ENCODE measurements at regions not wholly inside any gene's neighbourhood (a gene's known extent, or its start where the extent isn't known, plus 50 kb on each side); places are given as distances from the start of the nearest gene placed in this dataset.
"Not testable (repeated sequence)": the region's sequence is repeated elsewhere in the genome, so short reads cannot be mapped to it uniquely, and the experiment has no call there.

DNA sequence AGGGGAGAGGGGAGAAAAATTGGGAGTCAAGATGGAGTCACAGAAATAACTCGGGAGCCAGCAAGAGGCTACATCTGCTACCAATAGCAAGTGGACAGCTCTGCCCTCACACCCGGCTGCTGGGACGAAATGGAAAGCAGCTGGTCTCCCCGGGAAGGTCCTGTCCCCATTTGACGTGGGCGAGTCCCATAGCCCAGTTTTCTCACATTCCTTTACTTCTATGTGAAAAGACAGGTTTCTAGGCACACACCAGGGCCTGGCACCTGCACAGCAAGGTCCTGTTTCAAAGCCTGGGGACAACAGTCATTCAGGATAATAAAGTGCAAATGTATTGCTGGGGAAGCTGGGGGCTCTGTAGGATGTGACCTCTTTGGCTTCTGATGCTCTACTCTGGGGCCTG, 162.6 kb downstream of the OAT start:
- ATAC-seq (no peak), DNase-seq (ENCODE audit: missing footprints) (no peak)
- intact Hi-C loops (cut with DNase I): no loop called here

GRCh38 chr10:124255556-124255955, 162.2 kb upstream of the CHST15 start:
- DNase-seq (ENCODE audit: missing footprints): no peak
- intact Hi-C loops (cut with DNase I): no loop called here
- no peak for ATAC-seq

DNA sequence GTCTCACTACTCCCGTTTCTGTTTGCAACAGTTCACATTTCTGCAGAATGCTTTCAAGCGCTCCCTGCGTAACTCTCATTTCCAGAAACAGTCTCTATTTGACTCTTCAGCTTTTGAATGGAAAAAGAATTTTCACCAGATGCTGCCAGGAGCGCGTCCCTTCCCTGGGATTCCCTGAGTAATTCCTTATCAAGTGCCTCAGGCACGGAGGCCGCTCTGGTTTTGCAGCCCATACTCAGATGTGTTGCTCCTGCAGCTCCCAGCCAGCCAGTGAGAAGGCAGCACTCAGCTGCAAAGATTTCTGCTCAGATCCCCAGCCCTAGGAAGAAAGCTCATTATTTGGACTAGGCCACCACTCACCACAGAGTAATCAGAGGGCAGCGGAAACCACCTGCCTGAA, 161.1 kb upstream of the CHST15 start:
- ATAC-seq (no peak), DNase-seq (ENCODE audit: missing footprints) (no peak)
- intact Hi-C loops (cut with DNase I): no loop called here

DNA sequence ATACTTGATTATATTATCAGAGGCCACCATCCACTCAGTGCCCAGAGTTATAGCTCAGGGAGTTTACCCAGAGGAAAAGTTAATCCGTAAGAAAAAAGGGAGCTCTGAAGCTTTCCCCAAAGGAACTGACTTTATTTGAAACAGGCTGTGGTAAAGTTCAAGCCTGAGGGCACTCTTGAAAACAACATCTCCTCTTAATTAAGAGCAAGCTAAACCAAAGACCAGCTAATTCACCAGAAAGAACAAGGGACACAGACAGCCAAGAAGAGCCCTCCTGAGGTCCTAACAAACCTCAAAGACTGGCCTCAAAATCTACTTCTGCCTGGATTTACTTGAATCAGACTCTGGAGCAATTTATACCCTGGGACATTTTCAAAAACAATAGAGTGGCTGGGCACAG, 159.6 kb upstream of the CHST15 start:
- intact Hi-C loops (cut with DNase I): no loop called here
- DNase-seq (ENCODE audit: missing footprints): no peak
- ATAC-seq: no peak

DNA sequence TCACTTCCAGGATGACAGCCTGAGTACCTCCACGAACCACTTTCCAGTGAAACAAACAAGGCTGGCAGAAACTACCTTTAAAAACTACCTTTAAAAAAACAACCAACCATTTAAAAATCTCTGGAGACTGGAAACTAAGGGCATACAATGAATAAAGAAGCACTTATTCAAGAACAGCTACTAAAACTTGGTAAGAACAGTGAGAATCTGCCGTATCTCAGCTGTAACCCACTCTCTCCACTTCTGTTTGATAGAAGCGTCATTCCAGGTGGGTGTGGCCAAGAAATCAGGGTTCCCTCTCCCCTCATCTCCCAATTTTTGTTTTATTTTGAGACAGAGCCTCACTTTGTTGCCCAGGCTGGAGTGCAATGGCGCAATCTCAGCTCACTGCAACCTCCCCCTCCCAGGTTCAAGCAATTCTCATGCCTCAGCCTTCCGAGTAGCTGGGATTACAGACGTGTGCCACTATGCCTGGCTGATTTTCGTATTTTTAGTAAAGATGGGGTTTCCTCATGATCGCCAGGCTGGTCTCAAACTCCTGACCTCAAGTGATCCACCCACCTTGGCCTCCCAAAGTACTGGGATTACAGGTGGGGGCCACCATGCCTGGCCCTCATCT, 158.8 kb upstream of the CHST15 start:
- DNase-seq (ENCODE audit: missing footprints): no peak
- intact Hi-C loops (cut with DNase I): no loop called here
- no peak for ATAC-seq

DNA sequence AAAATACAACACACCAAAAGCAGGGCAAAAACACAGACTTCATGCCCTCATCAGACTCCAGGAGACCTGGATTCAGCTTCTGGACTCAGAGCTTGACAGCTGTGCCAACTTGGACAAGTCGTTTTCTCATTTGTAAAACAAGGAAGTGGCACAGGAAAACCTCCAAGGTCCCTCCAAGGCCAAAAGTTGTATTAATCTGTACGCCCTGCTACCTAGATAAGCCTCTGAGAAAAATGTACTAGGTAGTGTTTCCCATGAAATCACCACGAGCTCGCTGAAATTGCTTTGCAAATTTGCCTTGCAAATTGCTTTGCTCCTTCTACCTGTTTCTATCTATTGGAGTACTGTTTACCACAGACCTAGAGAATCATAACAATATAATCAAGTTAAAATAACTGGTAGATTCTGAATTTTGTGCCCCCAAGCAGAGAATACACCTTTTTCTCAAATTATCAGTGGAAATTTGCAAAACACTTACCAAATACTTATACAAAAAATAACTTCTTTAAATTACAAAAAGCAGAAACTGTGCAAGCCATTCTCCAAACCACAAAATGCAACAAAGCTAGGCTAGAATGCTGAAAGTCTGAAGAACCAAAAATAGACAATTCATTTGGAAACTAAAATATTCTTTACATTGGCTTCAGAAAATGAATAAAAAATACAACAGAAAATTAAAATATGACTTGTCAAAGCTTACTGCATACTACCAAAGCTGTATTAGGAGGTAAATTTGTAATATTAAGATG, 158.1 kb upstream of the CHST15 start:
- ATAC-seq (no peak), DNase-seq (ENCODE audit: missing footprints) (no peak)
- intact Hi-C loops (cut with DNase I): no loop called here

GRCh38 chr10:124250506-124250905, 157.1 kb upstream of the CHST15 start:
- DNase-seq (ENCODE audit: missing footprints) (no peak), ATAC-seq (no peak)
- intact Hi-C loops (cut with DNase I): no loop called here

- no peak for ATAC-seq
- no peak for DNase-seq (ENCODE audit: missing footprints)
- intact Hi-C loops (cut with DNase I): no loop called here
Observed at GRCh38 chr10:124249812-124250432, 156.5 kb upstream of the CHST15 start.

DNA sequence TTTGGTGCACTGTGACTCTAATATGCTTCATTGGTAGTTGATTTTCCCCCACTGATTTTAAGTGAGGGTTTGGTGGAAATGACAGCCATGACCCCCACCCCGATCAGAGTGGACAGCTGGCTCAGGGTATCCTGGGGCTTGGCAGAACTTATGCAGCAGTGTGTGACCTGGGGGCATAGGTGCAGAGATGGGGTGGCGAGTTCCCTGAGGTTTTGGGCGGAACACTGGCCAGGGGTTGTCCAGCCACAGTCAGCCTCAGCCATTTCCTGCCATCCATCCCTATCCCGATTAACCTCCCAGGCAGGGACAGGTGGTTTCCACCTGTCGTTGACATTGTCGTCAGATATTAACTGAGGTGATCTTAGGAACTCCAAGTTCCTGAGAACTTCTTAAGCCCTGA, 155.8 kb upstream of the CHST15 start:
- intact Hi-C loops (cut with DNase I): no loop called here
- no peak for ATAC-seq
- no peak for DNase-seq (ENCODE audit: missing footprints)

DNA sequence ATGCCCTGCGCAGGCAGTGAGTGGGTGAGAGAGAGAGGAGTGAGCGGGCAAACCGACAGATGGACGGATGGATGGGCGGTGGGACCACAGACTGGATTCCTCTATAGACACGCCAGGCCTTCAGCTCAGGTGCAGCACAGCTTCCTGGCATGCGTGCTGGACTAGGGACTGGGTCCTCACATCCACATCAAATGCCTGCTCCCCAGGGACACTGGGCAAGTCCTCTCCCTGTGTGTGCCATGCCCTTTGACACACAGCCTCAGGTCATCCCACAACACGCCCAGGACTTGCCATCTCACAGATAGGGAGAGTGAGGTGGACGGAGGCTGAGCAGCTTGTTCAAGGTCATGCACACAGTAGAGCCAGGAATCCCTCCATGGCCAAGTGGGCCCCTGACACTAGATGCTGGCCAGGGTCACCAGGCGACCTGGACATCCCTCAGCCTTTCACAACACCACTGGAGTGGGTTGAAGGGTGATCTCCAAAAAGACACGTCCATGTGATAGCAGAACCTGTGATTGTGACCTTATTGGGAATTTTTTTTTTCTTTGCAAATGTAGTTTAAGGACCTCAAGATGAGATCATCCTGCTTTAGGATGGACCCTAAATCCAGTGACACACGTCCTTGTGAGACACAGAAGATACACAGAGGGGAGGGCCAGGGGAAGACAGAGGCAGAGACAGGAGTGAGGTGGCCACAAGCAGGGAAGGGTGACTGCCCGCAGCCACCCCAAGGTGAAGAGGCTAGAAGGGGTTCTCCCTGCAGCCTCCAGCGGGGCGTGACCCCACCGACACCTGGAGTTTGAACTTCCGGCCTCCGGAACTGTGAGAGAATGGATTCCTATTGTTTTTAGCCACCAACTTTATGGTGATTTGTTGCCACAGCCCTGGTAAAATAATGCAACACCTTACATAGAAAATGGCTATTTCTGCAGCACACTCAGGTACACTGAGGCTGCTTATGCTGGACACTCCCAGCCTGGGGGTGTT, 155.0 kb upstream of the CHST15 start:
- intact Hi-C loops (cut with DNase I): no loop called here
- DNase-seq (ENCODE audit: missing footprints): peak; percentile 50
- no peak for ATAC-seq

GRCh38 chr10:124245806-124246440, 152.5 kb upstream of the CHST15 start:
- intact Hi-C loops (cut with DNase I): no loop called here
- ATAC-seq (no peak), DNase-seq (ENCODE audit: missing footprints) (peak; percentile 45)

DNA sequence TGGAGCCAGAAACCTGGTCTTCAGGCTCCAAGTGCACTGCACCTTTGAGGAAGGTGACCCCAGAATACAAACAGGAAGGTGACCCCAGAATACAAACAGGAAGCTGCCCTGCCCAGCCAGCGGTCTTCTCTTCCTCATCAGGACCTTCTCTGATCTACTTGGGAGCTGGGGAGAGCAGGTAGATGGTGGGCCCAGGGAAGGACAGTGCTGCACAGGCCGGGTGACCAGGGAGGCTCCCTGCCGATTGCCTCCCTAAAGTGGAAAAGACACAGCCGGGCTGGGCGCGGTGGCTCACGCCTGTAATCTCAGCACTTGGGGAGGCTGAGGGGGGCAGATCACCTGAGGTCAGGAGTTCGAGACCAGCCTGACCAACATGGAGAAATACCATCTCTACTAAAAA, 151.8 kb upstream of the CHST15 start:
- DNase-seq (ENCODE audit: missing footprints) (no peak), ATAC-seq (no peak)
- intact Hi-C loops (cut with DNase I): no loop called here

DNA sequence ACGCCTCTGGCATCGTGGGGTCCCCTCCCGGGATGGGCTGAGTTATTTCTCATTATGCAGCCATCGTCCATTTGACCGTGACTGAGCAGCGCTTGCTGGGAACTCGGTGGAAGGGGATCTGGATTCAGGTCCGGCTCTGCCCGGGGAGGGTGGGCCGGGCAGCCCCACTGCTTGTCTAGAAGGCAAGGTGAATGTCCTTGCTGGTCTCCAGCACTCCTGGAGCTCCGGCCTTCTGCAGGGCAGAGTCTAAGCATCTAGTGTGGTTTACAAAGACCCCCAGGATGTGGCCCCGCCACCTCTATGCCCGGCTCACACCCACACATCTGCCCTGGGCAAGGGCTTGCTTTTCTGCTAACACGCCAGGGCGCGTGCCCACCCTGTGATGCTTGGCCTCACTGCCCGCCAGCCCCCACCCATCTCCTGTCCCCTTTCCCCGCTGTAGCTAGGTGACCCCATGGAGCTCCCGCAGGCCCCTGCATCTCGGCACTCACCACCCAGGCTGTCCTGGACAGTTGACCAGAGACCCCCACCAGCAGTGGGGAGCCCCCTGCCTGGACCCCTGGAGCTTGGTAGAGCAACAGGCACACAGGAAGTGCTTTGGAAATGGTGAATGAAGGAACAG, 151.0 kb upstream of the CHST15 start:
- intact Hi-C loops (cut with DNase I): no loop called here
- ATAC-seq: no peak
- no peak for DNase-seq (ENCODE audit: missing footprints)

DNA sequence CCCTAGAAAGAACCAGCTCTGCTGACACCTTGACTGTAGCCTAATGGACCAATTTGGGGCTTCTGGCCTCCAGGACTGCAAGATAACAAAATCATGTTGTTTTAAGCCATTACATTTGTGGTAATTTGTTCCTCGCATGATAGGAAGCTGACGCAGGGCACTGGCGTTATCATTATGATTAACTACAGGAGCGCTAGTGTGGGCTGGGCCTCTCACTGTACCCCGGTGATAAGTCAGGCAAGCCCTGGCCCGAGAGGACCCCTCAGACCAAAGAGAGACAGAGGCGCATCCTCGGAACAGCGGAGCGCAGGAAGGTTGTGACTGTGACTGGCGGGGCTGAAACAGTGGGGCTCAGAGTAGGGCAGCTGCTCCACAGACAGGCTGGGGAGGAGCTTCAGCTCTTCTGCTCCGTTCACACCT, 150.3 kb upstream of the CHST15 start:
- no peak for ATAC-seq
- intact Hi-C loops (cut with DNase I): no loop called here
- DNase-seq (ENCODE audit: missing footprints): no peak

DNA sequence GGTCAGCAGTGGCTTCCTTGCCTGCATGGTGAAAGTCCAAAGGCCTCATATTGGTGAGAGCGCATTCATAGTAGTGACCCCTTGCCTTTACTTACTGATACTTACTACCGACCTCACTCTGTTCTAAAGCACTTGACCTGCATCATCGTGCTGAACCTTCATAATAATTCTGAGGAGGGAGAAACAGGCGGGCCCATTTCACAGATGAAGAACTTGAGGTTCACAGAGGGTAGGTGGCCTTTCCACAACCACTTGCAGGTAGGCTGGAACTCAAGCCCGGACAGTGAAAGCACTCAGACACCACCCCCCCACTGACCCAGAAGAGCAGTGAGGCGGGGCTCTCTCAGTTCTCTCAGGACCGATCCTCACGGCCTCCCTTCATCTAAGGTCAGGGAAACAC, 149.4 kb upstream of the CHST15 start:
- no peak for DNase-seq (ENCODE audit: missing footprints)
- no peak for ATAC-seq
- intact Hi-C loops (cut with DNase I): no loop called here

DNA sequence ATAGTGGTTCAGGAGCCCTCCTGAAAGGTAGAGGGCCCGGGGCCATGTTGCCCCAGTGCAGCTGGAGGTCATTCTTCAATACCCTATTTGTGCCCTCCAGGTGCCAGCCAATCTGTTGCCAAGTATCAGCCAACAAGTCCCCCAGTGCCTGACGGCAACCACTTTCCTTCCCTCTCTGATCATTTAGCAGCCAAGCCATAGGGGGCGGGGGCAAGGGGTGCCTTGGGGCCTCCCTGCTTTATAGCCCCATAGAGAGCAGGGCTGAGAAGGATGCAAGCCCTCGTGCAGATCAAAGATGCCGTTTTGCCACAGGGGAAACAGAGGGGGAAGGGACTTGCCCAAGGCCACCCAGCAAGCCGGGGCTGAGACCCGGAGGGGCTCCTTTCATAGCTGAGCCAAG, 149.0 kb upstream of the CHST15 start:
- intact Hi-C loops (cut with DNase I): no loop called here
- DNase-seq (ENCODE audit: missing footprints) (no peak), ATAC-seq (no peak)

DNA sequence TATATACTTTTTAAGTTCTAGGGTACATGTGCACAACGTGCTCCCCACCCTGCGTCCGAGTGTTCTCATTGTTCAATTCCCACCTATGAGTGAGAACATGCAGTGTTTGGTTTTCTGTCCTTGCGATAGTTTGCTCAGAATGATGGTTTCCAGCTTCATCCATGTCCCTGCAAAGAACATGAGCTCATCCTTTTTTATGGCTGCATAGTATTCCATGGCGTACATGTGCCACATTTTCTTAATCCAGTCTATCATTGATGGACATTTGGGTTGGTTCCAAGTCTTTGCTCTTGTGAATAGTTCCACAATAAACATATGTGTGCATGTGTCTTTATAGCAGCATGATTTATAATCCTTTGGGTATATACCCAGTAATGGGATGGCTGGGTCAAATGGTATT, 148.1 kb upstream of the CHST15 start:
- DNase-seq (ENCODE audit: missing footprints); ATAC-seq; intact Hi-C loops (cut with DNase I): not testable (repeated sequence)

DNA sequence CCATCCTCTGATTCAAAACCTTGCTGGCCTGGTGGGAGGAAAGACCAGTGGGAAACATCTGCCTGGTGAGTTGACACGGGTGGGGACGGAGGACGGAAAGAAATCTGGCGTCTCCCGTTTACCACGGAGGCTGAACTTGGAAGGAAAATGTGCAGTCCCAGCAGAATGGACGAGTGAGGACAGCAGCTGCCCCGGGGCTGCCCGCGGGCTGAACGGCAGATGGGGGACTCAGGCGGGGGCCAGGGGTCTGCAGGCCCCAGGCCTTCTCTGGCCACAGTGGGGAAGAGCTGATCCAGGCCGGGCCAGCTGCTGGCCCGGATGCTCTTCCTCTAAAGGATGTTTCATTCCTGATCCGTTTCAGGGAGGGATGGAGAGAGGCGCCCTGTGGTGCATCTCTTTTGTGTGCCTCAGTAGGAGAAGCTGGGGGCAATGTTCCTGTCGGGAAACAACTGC, 147.5 kb upstream of the CHST15 start:
- no peak for DNase-seq (ENCODE audit: missing footprints)
- intact Hi-C loops (cut with DNase I): no loop called here
- ATAC-seq: no peak
